Uterus (tissue), 2 donors: ENCODE measurements at regions not wholly inside any gene's neighbourhood (a gene's known extent, or its start where the extent isn't known, plus 50 kb on each side); places are given as distances from the start of the nearest gene placed in this dataset.

Experiments
- CTCF ChIP-seq, 4 experiments: fragments of 200-600 bp in 2 of 4; fragments of 450-650 bp in 2 of 4; sonication (generic) in 2 of 4; IDR thresholded peaks; one replicate each; pipeline ENCODE4 v1.5.1; 2016 to 2019; ENCODE audit warnings: antibody characterized with exemption in 4 of 4, mild to moderate bottlenecking in 2 of 4, moderate library complexity in 1 of 4
- POLR2A ChIP-seq, 2 donors: fragments of 450-650 bp; IDR thresholded peaks; one replicate each; pipeline ENCODE4 v1.6.1; 2016; ENCODE audit warnings: antibody characterized with exemption in 2 of 2, mild to moderate bottlenecking in 1 of 2, moderate library complexity in 1 of 2

- TF ChIP-seq CTCF (IDR thresholded peaks at IDR 0.05) (no peak), POLR2A (IDR thresholded peaks at IDR 0.05) (no peak)
Measured at GRCh38 chr11:13169709-13170108, 107.9 kb upstream of the BMAL1 start.
